ENCODE measurements at regions not wholly inside any gene's neighbourhood (a gene's known extent, or its start where the extent isn't known, plus 50 kb on each side); places are given as distances from the start of the nearest gene placed in this dataset.

DNA sequence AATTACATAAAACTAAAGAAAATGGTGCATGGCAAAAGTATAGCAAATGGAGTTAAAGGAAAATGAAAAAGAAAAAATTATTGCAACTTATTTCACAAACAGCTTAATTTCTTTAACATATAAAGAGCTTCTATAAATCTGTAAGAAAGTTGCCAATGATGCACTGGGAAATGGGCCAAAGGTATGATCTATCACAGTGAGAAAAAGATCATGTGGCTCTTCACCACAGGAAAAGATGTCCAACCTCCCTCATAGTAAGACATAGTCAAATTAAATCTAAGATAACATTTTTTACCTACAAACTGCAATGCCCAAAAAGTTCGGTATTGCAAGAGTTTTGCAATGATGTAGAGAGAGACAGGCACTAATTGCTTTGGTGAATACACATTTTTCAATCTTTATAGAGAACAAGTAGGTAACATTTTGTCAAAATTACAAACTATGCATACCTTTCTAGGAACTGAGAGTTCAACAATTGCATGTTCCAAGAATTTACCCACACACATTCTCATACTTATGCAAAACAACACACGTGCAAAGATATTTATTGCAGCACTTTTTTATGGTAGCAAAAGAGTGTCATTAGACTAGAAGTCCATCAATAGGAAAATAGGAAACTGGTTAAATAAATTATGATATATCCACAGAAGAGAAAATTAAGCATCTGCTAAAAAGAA, 372.6 kb downstream of the QKI start:
- DNase-seq (ENCODE audit: low read depth, low spot score), result no peak
- H3K4me3 ChIP-seq (ENCODE audit: low read length), result no peak overlapping the region

- H3K4me3 ChIP-seq (ENCODE audit: low read length), result no peak overlapping the region
- peak; percentile 7 for DNase-seq (ENCODE audit: low read depth, low spot score)
Observed at GRCh38 chr6:163782436-163783003, 368.0 kb downstream of the QKI start.

DNA sequence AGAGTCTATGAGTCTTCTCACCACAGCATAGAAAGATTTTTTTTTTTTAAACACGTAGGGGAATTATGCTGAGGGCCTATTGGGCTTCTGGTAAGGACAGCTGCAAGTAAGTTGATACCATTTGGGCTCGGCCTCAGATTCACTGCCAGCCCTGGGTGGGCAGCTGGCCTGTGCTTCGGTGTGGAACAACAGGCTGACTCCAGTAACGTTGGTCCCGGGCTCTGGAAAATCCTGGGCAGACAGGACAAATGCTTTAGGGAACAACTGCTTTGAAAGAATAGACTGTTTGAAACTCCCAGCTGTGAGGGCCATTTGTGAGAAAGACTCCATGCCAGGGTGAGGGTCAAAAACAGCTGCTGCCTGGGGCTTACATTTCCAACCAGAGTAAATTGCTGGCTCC, 366.5 kb downstream of the QKI start:
- no peak overlapping the region for H3K4me3 ChIP-seq (ENCODE audit: low read length)
- DNase-seq (ENCODE audit: low read depth, low spot score), result no peak

DNA sequence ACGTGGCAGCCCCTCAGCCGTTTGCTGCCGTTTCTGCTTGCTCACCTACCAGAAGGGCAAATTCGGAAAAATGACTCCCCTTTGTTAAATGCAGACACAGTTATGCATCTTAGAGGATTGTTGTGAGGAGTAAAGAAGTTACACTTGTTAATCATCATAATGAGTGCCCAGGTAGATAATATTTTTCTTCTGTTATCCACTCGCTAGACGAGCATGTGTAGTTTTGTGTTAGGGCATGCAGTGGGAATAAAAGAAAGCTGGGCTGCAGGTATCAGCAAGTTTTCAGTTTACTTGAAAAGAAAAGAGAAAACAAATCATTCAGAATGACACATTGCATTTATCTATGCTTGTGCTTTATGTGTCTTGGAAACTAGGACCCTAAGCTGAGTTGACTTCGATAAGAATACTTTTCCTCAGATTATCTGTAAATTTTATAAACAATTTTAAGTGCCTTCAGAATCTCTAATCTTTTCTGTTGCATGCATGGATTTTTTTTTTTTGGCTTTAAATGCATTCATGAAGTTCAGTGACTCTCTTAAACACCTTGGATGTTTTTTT, 365.3 kb downstream of the QKI start:
- no peak overlapping the region for H3K4me3 ChIP-seq (ENCODE audit: low read length)
- no peak for DNase-seq (ENCODE audit: low read depth, low spot score)

DNA sequence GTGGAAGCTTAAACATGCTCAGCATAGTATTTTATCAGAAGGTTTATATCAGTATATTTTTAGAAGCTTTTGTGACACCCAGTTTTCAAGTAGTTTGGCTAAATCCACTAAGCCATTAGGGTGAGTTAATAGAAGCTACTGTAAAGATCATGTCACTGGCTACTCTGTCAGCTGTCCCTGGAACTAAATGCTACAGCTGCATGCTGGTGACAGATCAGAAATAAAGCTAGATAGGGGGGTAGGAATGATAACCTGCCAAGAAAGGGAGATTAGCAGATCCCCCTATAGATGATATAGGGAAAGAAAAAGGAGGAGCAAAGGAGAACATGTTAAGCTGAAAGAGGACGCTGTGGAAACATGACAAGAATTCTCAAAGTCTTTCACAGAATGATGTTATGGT, 363.2 kb downstream of the QKI start:
- DNase-seq (ENCODE audit: low read depth, low spot score), result no peak
- no peak overlapping the region for H3K4me3 ChIP-seq (ENCODE audit: low read length)

DNA sequence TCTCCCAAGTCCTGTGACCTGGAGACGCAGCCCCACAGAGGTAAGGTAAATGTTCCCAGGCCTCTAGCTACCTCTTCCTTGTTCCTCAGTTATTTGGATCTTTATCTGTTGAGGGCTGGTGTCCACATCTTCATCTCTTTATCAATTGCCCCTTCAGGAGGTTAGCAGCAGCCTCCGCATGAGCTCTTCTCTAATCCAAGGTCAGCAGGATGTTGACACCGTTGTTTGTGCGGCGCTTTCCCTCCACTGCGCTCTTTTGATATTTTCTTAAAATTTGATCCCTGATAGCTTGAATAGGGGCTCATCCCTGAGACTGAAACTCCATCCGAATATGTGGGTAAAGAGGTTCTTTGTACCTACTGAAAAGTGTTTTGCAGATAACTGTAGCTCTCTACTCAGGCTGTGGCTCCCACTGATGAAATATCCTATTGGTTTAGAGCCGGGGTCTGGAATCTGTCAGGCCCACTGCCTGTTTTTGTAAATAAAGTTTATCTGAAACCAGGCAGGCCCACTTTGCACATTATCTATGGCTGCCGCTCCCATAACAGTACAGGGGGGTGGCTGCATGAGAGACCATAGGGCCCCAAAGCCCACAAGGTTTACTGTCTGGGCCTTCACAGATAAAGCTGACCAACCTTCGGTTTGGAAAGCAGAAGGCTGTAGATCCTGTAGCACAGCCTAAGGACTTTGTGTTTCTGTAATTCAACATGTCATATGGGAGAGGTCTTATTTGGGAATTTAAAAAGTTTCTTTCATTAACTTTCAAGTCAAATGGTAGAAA, 362.6 kb downstream of the QKI start:
- no peak for DNase-seq (ENCODE audit: low read depth, low spot score)

DNA sequence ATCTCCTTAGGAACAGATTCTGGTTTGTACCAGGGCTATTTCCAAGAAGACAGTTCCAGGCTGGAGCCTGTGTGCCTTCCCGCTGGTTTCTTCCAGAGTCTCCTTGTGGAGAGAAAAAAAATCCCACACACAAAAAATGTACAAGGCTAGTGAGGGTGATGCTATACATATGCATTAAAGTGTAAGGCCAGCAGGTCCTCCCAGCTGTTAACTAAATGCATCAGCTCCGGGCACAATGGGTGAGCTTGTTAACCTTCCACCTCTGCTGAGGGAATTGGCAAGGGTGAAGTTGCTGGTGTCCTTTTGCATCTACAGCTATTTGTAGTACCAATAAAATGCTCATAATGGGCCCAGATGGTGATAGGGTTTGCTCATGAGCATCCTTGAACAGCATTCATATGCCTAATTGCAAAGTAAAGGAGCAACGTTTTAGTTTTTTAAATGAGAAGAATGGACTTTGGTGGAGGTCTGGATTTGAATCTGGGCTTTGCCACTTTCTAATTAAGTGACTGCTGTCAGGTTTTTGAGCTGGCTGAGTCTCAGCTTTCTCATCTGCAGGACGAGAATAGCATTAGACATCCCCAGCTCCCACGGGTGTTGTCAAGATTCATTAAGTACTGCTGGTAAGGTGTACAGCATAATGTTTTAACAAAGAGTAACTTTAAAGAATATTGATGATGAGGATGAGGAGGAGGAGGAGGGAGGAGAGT, 361.8 kb downstream of the QKI start:
- H3K4me3 ChIP-seq (ENCODE audit: low read length), result no peak overlapping the region
- DNase-seq (ENCODE audit: low read depth, low spot score), result no peak

More for the DNA sequence above, 362.6 kb downstream of the QKI start:
- H3K4me3 ChIP-seq (ENCODE audit: low read length), result no peak overlapping the region

DNA sequence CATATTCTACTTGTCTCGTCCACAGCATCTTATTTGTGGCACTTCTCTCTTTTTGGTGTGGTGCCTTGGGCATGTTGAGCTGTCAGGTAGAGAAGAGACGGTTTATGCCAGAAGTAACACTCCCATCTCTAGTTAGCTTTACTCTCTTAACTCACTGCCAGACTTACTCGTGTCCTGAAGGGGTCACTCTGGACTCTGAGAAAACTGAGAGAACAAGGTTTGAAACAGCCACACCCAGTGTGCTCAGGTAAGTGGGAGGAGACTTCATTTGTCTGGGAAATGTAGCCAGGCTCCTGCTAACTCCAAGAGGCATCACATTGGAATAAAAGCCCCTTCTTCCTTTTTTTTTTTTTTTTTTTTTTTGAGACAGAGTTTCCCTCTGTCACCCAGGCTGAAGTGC, 360.8 kb downstream of the QKI start:
- no peak overlapping the region for H3K4me3 ChIP-seq (ENCODE audit: low read length)
- DNase-seq (ENCODE audit: low read depth, low spot score), result no peak

DNA sequence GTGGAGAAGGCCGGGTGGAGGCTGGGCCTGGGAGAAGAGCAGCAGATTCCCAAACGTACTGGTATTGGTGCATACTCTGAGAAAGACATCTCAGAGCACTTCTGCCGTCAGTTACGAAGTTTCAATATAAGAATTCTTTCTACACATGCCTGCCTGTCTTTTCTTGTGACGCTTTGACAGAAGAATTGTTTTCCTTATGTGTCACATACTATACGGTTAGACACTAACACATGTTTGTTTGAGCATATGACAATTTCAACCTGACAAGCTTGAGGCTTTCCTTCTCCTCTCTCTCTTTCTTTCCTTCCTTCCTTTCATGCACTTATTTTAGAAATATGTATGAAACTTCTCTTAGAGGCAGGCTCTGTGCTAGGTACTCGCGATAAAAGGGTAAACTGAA, 360.0 kb downstream of the QKI start:
- no peak overlapping the region for H3K4me3 ChIP-seq (ENCODE audit: low read length)
- DNase-seq (ENCODE audit: low read depth, low spot score), result no peak

DNA sequence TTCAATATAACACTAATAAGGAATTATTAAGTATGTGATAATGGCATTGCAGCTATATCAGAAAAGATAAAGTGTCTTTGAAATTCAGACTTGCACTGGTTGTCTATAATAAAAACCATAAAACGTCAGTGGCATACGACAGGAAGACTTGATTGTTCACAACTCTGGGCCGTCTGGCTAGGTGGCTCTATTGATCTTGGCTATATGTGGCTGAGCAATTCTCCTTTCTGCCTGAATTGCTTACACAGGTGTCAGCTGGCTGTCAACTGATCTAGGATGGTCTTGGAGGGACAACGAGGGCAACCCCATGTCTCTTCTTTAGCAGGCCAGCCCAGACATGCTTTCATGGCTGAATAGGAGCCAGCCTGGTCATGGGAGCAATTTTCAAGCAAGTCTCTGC, 359.1 kb downstream of the QKI start:
- no peak overlapping the region for H3K4me3 ChIP-seq (ENCODE audit: low read length)
- DNase-seq (ENCODE audit: low read depth, low spot score), result no peak

- H3K4me3 ChIP-seq (ENCODE audit: low read length), result no peak overlapping the region
- no peak for DNase-seq (ENCODE audit: low read depth, low spot score)
Observed at GRCh38 chr6:163772701-163773100, 358.2 kb downstream of the QKI start.

DNA sequence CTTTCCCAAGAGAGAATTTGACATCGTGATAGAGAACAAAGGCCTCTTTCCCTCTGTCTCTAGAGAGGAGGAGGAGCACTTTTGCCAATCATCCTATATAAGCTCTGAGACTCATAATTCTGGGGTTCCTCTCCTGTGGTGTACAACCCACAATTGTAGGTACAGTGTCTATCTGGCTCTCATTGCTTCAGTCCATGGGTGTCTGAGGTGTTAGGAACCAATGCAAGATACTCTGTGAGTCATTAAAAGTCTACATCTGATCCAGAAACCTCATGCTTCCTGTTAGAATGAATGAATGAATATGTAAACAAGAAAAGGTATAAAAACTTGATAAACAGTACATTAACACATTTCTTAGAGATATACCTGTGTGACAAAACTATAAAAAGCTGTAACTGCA, 356.7 kb downstream of the QKI start:
- H3K4me3 ChIP-seq (ENCODE audit: low read length), result no peak overlapping the region
- DNase-seq (ENCODE audit: low read depth, low spot score), result no peak

DNA sequence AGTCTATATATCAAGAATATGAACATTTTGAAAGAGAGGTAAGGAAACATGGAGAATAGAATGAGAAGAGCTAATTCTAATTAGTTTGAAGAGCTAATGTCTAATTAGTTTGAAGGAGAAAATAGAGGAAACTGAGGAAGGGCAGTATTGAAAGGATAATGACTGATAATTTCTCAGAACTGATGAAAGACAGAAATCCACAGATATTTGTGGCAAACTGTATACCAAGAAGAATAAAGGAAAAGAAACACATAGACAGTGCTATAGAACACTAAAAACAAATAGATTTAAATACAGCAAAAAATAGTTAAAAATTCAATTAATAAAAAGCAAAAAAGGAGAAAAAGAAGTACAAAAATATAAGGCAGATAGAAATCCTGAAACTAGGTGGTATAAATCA, 354.4 kb downstream of the QKI start:
- H3K4me3 ChIP-seq (ENCODE audit: low read length), result no peak overlapping the region
- DNase-seq (ENCODE audit: low read depth, low spot score), result no peak

DNA sequence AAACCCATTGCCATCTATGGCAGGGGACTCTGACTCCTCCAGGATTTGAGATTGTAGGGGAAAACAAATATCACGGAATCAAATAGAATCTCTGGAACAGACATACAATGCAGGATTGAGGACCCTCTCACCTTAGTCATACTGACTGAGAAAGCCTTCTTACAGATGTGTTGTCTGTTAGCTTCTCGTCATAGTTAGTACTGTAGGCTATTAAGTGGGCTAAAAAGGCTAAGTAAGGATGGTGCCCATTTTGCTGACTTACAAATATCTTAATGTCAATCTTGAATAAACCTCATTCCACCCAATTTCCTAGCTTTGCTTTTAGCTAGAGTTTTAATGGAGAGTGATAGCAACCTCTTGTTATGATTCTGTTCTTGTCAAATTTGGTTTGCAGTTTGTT, 352.4 kb downstream of the QKI start:
- DNase-seq (ENCODE audit: low read depth, low spot score), result no peak
- no peak overlapping the region for H3K4me3 ChIP-seq (ENCODE audit: low read length)

- no peak overlapping the region for H3K4me3 ChIP-seq (ENCODE audit: low read length)
- DNase-seq (ENCODE audit: low read depth, low spot score), result no peak
Observed at GRCh38 chr6:163765335-163765734, 350.8 kb downstream of the QKI start.

GRCh38 chr6:163764565-163764964, 350.0 kb downstream of the QKI start:
- DNase-seq (ENCODE audit: low read depth, low spot score), result no peak

GRCh38 chr6:163761481-163761880, 347.0 kb downstream of the QKI start:
- no peak for DNase-seq (ENCODE audit: low read depth, low spot score)
- H3K4me3 ChIP-seq (ENCODE audit: low read length), result no peak overlapping the region

More at GRCh38 chr6:163764565-163764964, 350.0 kb downstream of the QKI start:
- no peak overlapping the region for H3K4me3 ChIP-seq (ENCODE audit: low read length)

DNA sequence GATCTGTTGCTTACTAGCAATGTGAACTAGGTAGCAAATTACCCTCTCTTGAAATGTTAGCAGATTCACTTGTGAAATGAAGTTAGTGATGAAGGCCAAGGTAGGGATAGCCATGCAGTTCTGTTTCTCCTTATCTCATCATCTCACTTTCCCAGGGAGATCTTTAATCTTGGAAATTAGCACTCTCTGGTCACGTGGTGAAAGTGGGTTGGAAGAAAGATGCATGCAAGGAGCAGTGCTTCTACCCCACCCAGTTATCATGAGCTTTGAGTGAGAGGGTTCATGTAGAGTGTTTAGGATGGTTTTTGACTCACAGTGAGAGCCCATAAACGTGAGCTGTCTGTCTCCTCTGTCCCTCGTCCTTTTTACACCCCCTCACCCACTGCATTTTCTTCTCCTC, 346.3 kb downstream of the QKI start:
- no peak for DNase-seq (ENCODE audit: low read depth, low spot score)
- no peak overlapping the region for H3K4me3 ChIP-seq (ENCODE audit: low read length)

- no peak overlapping the region for H3K4me3 ChIP-seq (ENCODE audit: low read length)
- DNase-seq (ENCODE audit: low read depth, low spot score), result no peak
Observed at GRCh38 chr6:163759542-163759941, 345.0 kb downstream of the QKI start.

DNA sequence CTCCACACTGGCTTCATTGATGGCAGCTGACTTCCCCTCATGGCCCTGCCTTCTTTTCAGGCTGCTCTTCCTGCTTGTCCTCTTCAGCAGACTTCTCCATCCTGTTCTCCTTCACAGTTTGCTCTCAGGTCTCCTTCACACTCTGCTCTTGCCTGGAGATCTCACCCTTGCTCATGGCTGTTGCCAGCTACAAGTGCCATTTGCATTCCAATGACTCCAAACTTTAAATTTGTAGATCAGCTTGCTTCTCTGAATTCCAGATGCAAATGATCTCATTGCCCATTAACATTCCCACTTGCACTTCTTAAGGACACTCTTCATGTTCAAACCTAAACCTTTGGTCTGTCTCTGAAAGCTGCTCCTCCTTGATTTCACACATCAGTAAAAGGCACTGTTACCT, 343.0 kb downstream of the QKI start:
- DNase-seq (ENCODE audit: low read depth, low spot score), result no peak
- H3K4me3 ChIP-seq (ENCODE audit: low read length), result no peak overlapping the region
